ENCODE measurements at regions not wholly inside any gene's neighbourhood (a gene's known extent, or its start where the extent isn't known, plus 50 kb on each side); places are given as distances from the start of the nearest gene placed in this dataset.

DNA sequence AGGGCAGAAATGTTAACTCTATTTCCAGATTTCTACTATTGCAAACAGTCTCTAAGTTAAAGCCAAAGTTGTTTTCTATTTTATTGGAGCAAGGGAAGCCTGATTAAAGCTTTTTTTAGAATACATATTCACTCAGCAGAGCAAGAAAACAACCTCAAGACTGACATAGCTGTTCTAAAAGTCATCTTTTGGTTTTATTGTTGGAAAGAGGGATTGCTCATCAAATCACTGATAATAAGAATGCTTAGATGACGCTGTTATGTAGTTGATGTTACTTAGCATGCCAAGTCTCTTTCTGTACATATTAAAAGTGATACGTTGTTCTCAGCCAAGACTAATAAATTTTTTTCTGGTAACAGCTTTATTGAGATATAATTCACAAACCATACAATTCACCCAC, 172.6 kb upstream of the LAMA2 start:
- POLR2A ChIA-PET, result no interaction called here
- Histone ChIP-seq H2AFZ (ENCODE audit: low read depth, low read length) (no peak overlapping the region), H3K27ac (ENCODE audit: extremely low read depth, low read depth, low read length) (no peak overlapping the region), H3K36me3 (ENCODE audit: control insufficient read depth, insufficient read depth, low read length) (no peaks in the 10 kb centered on the region), H3K4me3 (no peak overlapping the region), H3K9ac (ENCODE audit: insufficient read depth in 1 of 2, low read depth in 2 of 2, low read length in 2 of 2) (no peak overlapping the region), H4K20me1 (replicated peaks; ENCODE audit: control insufficient read depth, insufficient read depth, low read length) (no peaks in the 10 kb centered on the region), H3K9me1 (ENCODE audit: control insufficient read depth, insufficient read depth, low read length) (no peaks in the 10 kb centered on the region), H3K4me2 (ENCODE audit: insufficient read depth, low read length) (no peak overlapping the region), H3K27me3 (ENCODE audit: control insufficient read depth in 2 of 2, insufficient read depth in 2 of 2, low read length in 2 of 2) (no peaks in the 10 kb centered on the region), H3K79me2 (ENCODE audit: control insufficient read depth, insufficient read depth, low read length) (no peaks in the 10 kb centered on the region), H3K4me1 (replicated peaks in 1 of 2; ENCODE audit: control insufficient read depth in 2 of 2, insufficient read depth in 2 of 2, low read length in 2 of 2) (no peaks in the 10 kb centered on the region), H3K9me3 (replicated peaks; ENCODE audit: control insufficient read depth, insufficient read depth, low read depth, low read length) (no peaks in the 10 kb centered on the region)
- in situ Hi-C loops (cut with MboI) (no loop called here), intact Hi-C loops (cut with micrococcal nuclease) (no loop called here)
- no peak for DNase-seq (ENCODE audit: extremely low read depth in 1 of 4, low spot score in 3 of 4)
- no TSS peak for BruUV-seq (replicated peaks)
- TF ChIP-seq ZNF354B (CRISPR knock-in tag; IDR thresholded peaks at IDR 0.05), result no peak
- TF ChIP-seq ZFP1 (CRISPR knock-in tag; IDR thresholded peaks at IDR 0.05), result no peak
- no peak for TF ChIP-seq GABPB1 (CRISPR knock-in tag; IDR thresholded peaks at IDR 0.05)
- TF ChIP-seq, protein P1, sequence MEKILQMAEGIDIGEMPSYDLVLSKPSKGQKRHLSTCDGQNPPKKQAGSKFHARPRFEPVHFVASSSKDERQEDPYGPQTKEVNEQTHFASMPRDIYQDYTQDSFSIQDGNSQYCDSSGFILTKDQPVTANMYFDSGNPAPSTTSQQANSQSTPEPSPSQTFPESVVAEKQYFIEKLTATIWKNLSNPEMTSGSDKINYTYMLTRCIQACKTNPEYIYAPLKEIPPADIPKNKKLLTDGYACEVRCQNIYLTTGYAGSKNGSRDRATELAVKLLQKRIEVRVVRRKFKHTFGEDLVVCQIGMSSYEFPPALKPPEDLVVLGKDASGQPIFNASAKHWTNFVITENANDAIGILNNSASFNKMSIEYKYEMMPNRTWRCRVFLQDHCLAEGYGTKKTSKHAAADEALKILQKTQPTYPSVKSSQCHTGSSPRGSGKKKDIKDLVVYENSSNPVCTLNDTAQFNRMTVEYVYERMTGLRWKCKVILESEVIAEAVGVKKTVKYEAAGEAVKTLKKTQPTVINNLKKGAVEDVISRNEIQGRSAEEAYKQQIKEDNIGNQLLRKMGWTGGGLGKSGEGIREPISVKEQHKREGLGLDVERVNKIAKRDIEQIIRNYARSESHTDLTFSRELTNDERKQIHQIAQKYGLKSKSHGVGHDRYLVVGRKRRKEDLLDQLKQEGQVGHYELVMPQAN (IDR thresholded peaks at IDR 0.05; ENCODE audit: borderline replicate concordance), result no peak
- CTCF ChIA-PET (ENCODE audit: low intra/inter-chr PET ratio), result no interaction called here
- FAIRE-seq, result no peak
- no peak for ATAC-seq
- 0% methylated on average over 2 of the region's 2 CpGs for WGBS (ENCODE audit: insufficient coverage, low coverage, missing lambda C conversion rate)

DNA sequence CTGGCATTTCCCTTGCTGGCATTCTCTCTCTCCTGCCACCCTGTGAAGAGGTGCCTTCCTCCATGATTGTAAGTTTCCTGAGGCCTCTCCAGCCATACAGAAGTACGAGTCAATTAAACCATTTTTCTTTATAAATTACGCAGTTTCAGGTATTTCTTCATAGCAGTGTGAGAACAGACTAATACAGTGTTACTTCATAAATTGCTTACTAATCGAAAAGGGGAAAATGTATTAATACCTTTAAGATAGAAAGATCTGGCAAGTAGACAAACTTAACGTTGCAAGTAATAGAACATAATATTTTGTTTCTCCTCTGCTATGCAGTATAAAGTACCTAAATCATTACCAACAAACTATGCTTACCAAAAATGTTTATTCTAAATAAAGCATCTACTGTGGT, 178.3 kb upstream of the LAMA2 start:
- Histone ChIP-seq H3K4me2 (ENCODE audit: insufficient read depth, low read length) (no peak overlapping the region), H3K27me3 (ENCODE audit: control insufficient read depth in 2 of 2, insufficient read depth in 2 of 2, low read length in 2 of 2) (no peaks in the 10 kb centered on the region), H3K4me1 (replicated peaks in 1 of 2; ENCODE audit: control insufficient read depth in 2 of 2, insufficient read depth in 2 of 2, low read length in 2 of 2) (no peaks in the 10 kb centered on the region), H3K9ac (ENCODE audit: insufficient read depth in 1 of 2, low read depth in 2 of 2, low read length in 2 of 2) (no peak overlapping the region), H3K9me1 (ENCODE audit: control insufficient read depth, insufficient read depth, low read length) (no peaks in the 10 kb centered on the region), H4K20me1 (replicated peaks; ENCODE audit: control insufficient read depth, insufficient read depth, low read length) (no peaks in the 10 kb centered on the region), H3K9me3 (replicated peaks; ENCODE audit: control insufficient read depth, insufficient read depth, low read depth, low read length) (no peaks in the 10 kb centered on the region), H3K27ac (ENCODE audit: extremely low read depth, low read depth, low read length) (no peak overlapping the region), H3K4me3 (no peak overlapping the region), H3K36me3 (ENCODE audit: control insufficient read depth, insufficient read depth, low read length) (no peaks in the 10 kb centered on the region), H3K79me2 (ENCODE audit: control insufficient read depth, insufficient read depth, low read length) (no peaks in the 10 kb centered on the region), H2AFZ (ENCODE audit: low read depth, low read length) (no peak overlapping the region)
- ATAC-seq, result no peak
- FAIRE-seq, result no peak
- ChIA-PET CTCF (ENCODE audit: low intra/inter-chr PET ratio) (no interaction called here), POLR2A (no interaction called here)
- intact Hi-C loops (cut with micrococcal nuclease), result no loop called here
- in situ Hi-C loops (cut with MboI), result no loop called here
- no peak for DNase-seq (ENCODE audit: extremely low read depth in 1 of 4, low spot score in 3 of 4)
- BruUV-seq (replicated peaks), result no TSS peak
- 2% methylated on average over 4 of the region's 4 CpGs for WGBS (ENCODE audit: insufficient coverage, low coverage, missing lambda C conversion rate)
- TF ChIP-seq KLF1 (tag; IDR thresholded peaks at IDR 0.05) (no peak), BRCA1 (IDR thresholded peaks at IDR 0.05) (no peak), BRCA1 (CRISPR knock-in tag; IDR thresholded peaks at IDR 0.05) (no peak), ZNF197 (CRISPR knock-in tag; IDR thresholded peaks at IDR 0.05; ENCODE audit: low read depth) (no peak), ZNF79 (CRISPR knock-in tag; IDR thresholded peaks at IDR 0.05; ENCODE audit: low read depth) (no peak), SNRNP70 (optimal IDR thresholded peaks at IDR 0.05; ENCODE audit: low read depth, low read length) (no peak), ZNF316 (IDR thresholded peaks at IDR 0.05) (no peak; the same call in 1 of the 2 replicates)
- TF ChIP-seq, protein P2, sequence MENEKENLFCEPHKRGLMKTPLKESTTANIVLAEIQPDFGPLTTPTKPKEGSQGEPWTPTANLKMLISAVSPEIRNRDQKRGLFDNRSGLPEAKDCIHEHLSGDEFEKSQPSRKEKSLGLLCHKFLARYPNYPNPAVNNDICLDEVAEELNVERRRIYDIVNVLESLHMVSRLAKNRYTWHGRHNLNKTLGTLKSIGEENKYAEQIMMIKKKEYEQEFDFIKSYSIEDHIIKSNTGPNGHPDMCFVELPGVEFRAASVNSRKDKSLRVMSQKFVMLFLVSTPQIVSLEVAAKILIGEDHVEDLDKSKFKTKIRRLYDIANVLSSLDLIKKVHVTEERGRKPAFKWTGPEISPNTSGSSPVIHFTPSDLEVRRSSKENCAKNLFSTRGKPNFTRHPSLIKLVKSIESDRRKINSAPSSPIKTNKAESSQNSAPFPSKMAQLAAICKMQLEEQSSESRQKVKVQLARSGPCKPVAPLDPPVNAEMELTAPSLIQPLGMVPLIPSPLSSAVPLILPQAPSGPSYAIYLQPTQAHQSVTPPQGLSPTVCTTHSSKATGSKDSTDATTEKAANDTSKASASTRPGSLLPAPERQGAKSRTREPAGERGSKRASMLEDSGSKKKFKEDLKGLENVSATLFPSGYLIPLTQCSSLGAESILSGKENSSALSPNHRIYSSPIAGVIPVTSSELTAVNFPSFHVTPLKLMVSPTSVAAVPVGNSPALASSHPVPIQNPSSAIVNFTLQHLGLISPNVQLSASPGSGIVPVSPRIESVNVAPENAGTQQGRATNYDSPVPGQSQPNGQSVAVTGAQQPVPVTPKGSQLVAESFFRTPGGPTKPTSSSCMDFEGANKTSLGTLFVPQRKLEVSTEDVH (IDR thresholded peaks at IDR 0.05; ENCODE audit: low read depth, partially characterized antibody), result no peak
- TF ChIP-seq, protein P3, sequence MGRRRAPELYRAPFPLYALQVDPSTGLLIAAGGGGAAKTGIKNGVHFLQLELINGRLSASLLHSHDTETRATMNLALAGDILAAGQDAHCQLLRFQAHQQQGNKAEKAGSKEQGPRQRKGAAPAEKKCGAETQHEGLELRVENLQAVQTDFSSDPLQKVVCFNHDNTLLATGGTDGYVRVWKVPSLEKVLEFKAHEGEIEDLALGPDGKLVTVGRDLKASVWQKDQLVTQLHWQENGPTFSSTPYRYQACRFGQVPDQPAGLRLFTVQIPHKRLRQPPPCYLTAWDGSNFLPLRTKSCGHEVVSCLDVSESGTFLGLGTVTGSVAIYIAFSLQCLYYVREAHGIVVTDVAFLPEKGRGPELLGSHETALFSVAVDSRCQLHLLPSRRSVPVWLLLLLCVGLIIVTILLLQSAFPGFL (CRISPR knock-in tag; IDR thresholded peaks at IDR 0.05), result no peak
